Lower lobe of right lung (tissue), 2 donors: ENCODE measurements at regions not wholly inside any gene's neighbourhood (a gene's known extent, or its start where the extent isn't known, plus 50 kb on each side); places are given as distances from the start of the nearest gene placed in this dataset.
A peak's percentile ranks its signal among the peaks of the same experiment; 100 is the strongest.
"Not testable (repeated sequence)": the region's sequence is repeated elsewhere in the genome, so short reads cannot be mapped to it uniquely, and the experiment has no call there.

Source experiments
- ATAC-seq, 2 donors: fragments of 200-7000 bp; cut with Tn5 transposase; one replicate each; pipeline ENCODE4 v1.9.1; 2020 to 2022; ENCODE audit warnings: mild to moderate bottlenecking in 2 of 2, moderate library complexity in 2 of 2
- DNase-seq: peaks from one replicate; pipeline ENCODE4 v3.0.0-alpha.2; 2020
- H3K27ac ChIP-seq: fragments of 200-600 bp; one replicate; pipeline ENCODE4 v1.8.0; 2022
- H3K27me3 ChIP-seq: fragments of 200-600 bp; one replicate; pipeline ENCODE4 v1.8.0; 2022; ENCODE audit warnings: low read depth
- H3K36me3 ChIP-seq: fragments of 200-600 bp; one replicate; pipeline ENCODE4 v1.8.0; 2022; ENCODE audit warnings: mild to moderate bottlenecking
- H3K4me1 ChIP-seq: fragments of 200-600 bp; one replicate; pipeline ENCODE4 v1.8.0; 2022
- H3K4me3 ChIP-seq: fragments of 200-600 bp; one replicate; pipeline ENCODE4 v1.8.0; 2022; ENCODE audit warnings: mild to moderate bottlenecking
- H3K9me3 ChIP-seq: fragments of 200-600 bp; one replicate; pipeline ENCODE4 v1.8.0; 2022
- CTCF ChIP-seq: fragments of 200-600 bp; IDR thresholded peaks from one replicate; pipeline ENCODE4 v1.8.0; 2022; ENCODE audit warnings: antibody characterized with exemption, mild to moderate bottlenecking
- intact Hi-C: fragments of 100-400 bp; cut with DNase I; formaldehyde crosslinking; loops from one replicate; pipeline ENCODE4 v1.11.0; 2022
- donor health status: DM: no; HTN: yes; CAD: no; lungs with severe emphysema.

GRCh38 chr1:121452484-121452883 is 267.7 kb downstream of the SRGAP2C start:
- Histone ChIP-seq H3K4me3 (no peak overlapping the region), H3K27me3 (no peaks in the 10 kb centered on the region), H3K4me1 (no peaks in the 10 kb centered on the region), H3K36me3 (no peaks in the 10 kb centered on the region), H3K9me3 (no peaks in the 10 kb centered on the region), H3K27ac (no peak overlapping the region)
- intact Hi-C loops: no loop called here
- no peak for TF ChIP-seq CTCF
- no peak for ATAC-seq
- no peak for DNase-seq

GRCh38 chr1:121458291-121459048 is 273.7 kb downstream of the SRGAP2C start:
- no peak overlapping the region for H3K27ac ChIP-seq
- no peaks in the 10 kb centered on the region for H3K9me3 ChIP-seq
- no peak for TF ChIP-seq CTCF
- H3K4me3 ChIP-seq: no peak overlapping the region
- intact Hi-C loops: no loop called here
- DNase-seq (no peak), ATAC-seq (peak; percentile 42 to 49)
- no peaks in the 10 kb centered on the region for H3K36me3 ChIP-seq
- no peaks in the 10 kb centered on the region for H3K4me1 ChIP-seq
- no peaks in the 10 kb centered on the region for H3K27me3 ChIP-seq

GRCh38 chr1:121459235-121459634 is 274.5 kb downstream of the SRGAP2C start:
- Histone ChIP-seq H3K27me3 (no peaks in the 10 kb centered on the region), H3K36me3 (no peaks in the 10 kb centered on the region), H3K4me3 (no peak overlapping the region), H3K4me1 (no peaks in the 10 kb centered on the region), H3K27ac (no peak overlapping the region), H3K9me3 (no peaks in the 10 kb centered on the region)
- intact Hi-C loops: no loop called here
- TF ChIP-seq CTCF: no peak
- no peak for ATAC-seq
- DNase-seq: no peak

GRCh38 chr1:121469395-121469794 is 284.6 kb downstream of the SRGAP2C start:
- H3K27me3 ChIP-seq, H3K27ac ChIP-seq, DNase-seq, ATAC-seq, H3K4me3 ChIP-seq, H3K4me1 ChIP-seq, intact Hi-C loops, H3K9me3 ChIP-seq, H3K36me3 ChIP-seq: not testable (repeated sequence)

- H3K4me3 ChIP-seq, H3K27ac ChIP-seq, intact Hi-C loops, H3K36me3 ChIP-seq, DNase-seq, H3K9me3 ChIP-seq, H3K4me1 ChIP-seq, H3K27me3 ChIP-seq: not testable (repeated sequence)
- ATAC-seq: peak; percentile 43 to 68
Measured at GRCh38 chr1:121470401-121470800, 285.6 kb downstream of the SRGAP2C start.

- H3K4me3 ChIP-seq: no peak overlapping the region
- ATAC-seq (no peak), DNase-seq (no peak)
- no peaks in the 10 kb centered on the region for H3K4me1 ChIP-seq
- intact Hi-C loops: no loop called here
- TF ChIP-seq CTCF: no peak
- H3K9me3 ChIP-seq: no peaks in the 10 kb centered on the region
- no peaks in the 10 kb centered on the region for H3K27me3 ChIP-seq
- H3K36me3 ChIP-seq: no peaks in the 10 kb centered on the region
- H3K27ac ChIP-seq: no peak overlapping the region
Measured at GRCh38 chr1:121471523-121471922, 286.7 kb downstream of the SRGAP2C start.
